Left ventricle myocardium inferior (tissue), 1 donor: ENCODE measurements at regions not wholly inside any gene's neighbourhood (a gene's known extent, or its start where the extent isn't known, plus 50 kb on each side); places are given as distances from the start of the nearest gene placed in this dataset.

Experiments used
- DNase-seq: peaks from one replicate; pipeline ENCODE4 v3.0.0-alpha.2; 2020
- H3K27ac ChIP-seq: fragments of 200-600 bp; replicated peaks from 2 replicates; pipeline ENCODE4 v1.8.0; 2021
- H3K27me3 ChIP-seq: fragments of 200-600 bp; 2 replicates; pipeline ENCODE4 v1.8.0; 2021; ENCODE audit warnings: low read depth
- H3K36me3 ChIP-seq: fragments of 200-600 bp; 2 replicates; pipeline ENCODE4 v1.8.0; 2021
- H3K4me1 ChIP-seq: fragments of 200-600 bp; 2 replicates; pipeline ENCODE4 v1.8.0; 2021
- H3K4me3 ChIP-seq: fragments of 200-600 bp; 2 replicates; pipeline ENCODE4 v1.8.0; 2021; ENCODE audit warnings: mild to moderate bottlenecking, moderate library complexity
- H3K9me3 ChIP-seq: fragments of 200-600 bp; replicated peaks from 2 replicates; pipeline ENCODE4 v1.8.0; 2021
- intact Hi-C: fragments of 100-400 bp; cut with micrococcal nuclease; formaldehyde crosslinking; loops from one replicate; pipeline ENCODE4 v1.11.0; 2022
- TF ChIP-seq, protein P1 (sequence below): fragments of 200-600 bp; IDR thresholded peaks from 2 replicates; pipeline ENCODE4 v1.8.0; 2021; ENCODE audit warnings: antibody characterized with exemption, mild to moderate bottlenecking, borderline replicate concordance
- donor health status: DM: no; HTN: yes; CAD: no; lungs with severe emphysema.

DNA sequence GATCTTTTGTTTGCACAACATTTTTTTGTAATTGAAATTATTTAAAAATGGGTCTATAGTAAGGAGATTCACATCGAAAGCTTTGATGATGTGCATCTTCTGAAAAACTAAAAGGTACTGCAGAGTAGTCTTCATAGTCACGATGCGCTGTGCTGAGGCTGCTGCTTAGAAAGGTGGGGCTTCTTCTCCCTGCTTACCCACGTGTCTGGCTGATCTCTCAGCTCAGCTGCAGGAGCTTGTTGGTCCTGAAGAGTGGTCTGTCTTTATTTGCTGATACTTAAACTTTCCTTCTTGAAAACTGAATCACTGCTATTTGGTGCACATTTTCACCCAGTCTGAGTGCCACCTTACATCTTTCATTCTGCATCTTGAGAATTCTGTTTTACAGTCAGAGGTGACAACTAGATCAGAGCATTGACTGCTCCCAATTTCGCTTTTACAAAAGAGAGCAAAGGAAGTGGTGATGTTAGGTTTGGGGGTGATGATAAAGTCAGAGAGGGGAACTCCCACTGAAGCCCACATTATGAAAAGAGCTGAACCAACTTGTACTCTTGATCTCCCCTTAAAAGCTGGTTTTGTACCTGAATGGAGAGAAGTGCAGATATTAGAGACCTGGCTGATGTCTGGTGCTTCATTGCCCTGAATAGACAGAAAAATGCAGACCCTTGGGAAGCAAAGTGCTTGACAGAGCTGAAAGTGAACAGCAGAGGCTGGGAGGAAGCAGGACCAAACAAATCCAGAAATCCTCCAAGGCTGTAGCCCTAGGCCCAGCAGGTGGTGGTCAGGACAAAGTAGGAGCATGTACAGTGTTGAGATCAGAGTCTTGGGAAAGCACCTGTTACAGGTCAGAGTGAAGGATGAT lies 984.5 kb downstream of the TSN start:
- Histone ChIP-seq H3K27me3 (no peaks in the 10 kb centered on the region), H3K9me3 (no peaks in the 10 kb centered on the region), H3K36me3 (no peaks in the 10 kb centered on the region), H3K4me3 (no peak overlapping the region), H3K4me1 (no peaks in the 10 kb centered on the region), H3K27ac (no peak overlapping the region)
- DNase-seq, result no peak
- TF ChIP-seq, protein P1, sequence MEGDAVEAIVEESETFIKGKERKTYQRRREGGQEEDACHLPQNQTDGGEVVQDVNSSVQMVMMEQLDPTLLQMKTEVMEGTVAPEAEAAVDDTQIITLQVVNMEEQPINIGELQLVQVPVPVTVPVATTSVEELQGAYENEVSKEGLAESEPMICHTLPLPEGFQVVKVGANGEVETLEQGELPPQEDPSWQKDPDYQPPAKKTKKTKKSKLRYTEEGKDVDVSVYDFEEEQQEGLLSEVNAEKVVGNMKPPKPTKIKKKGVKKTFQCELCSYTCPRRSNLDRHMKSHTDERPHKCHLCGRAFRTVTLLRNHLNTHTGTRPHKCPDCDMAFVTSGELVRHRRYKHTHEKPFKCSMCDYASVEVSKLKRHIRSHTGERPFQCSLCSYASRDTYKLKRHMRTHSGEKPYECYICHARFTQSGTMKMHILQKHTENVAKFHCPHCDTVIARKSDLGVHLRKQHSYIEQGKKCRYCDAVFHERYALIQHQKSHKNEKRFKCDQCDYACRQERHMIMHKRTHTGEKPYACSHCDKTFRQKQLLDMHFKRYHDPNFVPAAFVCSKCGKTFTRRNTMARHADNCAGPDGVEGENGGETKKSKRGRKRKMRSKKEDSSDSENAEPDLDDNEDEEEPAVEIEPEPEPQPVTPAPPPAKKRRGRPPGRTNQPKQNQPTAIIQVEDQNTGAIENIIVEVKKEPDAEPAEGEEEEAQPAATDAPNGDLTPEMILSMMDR, result no peak
- intact Hi-C loops, result no loop called here

DNA sequence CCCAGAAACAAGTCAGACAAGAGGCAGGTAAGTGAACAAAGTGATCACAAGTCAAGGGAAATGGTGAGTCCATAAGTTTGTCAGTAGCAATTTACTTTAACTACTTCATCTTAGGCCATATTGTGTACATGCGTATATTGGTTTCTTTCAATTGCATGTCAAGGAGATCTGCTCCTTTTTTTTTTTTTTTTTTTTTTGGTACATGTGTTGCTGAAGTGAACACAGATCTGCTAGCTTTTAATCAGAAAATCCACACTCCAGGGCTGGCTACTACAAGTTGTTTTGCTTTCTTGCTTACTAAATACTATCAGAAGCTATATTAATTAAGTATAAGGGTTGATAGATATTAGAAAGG lies 985.1 kb downstream of the TSN start:
- H3K27me3 ChIP-seq, result no peaks in the 10 kb centered on the region
- TF ChIP-seq, protein P1, result no peak
- H3K27ac ChIP-seq, result no peak overlapping the region
- no peaks in the 10 kb centered on the region for H3K9me3 ChIP-seq
- DNase-seq, result no peak
- intact Hi-C loops, result no loop called here
- H3K4me1 ChIP-seq, result no peaks in the 10 kb centered on the region
- H3K4me3 ChIP-seq, result no peak overlapping the region
- no peaks in the 10 kb centered on the region for H3K36me3 ChIP-seq

DNA sequence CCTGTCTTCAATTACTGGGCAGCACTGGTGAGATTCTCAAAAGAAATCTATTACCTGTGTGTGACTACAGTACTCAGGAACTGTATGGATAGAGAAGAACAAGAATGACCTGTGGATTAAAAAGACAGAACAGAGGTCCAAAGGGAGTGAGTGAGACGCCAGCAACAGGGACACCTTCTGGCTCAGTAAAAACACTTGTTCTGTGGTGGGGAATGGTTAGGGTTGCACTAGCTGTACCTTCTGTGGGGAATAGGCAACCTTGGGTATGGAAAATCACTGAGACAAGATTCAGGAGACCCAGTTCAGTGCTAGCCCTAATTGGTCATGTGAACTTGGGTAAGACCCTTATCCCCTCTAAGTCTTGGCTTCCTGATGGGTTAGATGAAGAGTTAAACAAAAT lies 986.0 kb downstream of the TSN start:
- H3K4me1 ChIP-seq, result no peaks in the 10 kb centered on the region
- H3K27me3 ChIP-seq, result no peaks in the 10 kb centered on the region
- TF ChIP-seq, protein P1, result no peak
- intact Hi-C loops, result no loop called here
- DNase-seq, result no peak
- no peak overlapping the region for H3K4me3 ChIP-seq
- H3K9me3 ChIP-seq, result no peaks in the 10 kb centered on the region
- no peak overlapping the region for H3K27ac ChIP-seq
- H3K36me3 ChIP-seq, result no peaks in the 10 kb centered on the region

DNA sequence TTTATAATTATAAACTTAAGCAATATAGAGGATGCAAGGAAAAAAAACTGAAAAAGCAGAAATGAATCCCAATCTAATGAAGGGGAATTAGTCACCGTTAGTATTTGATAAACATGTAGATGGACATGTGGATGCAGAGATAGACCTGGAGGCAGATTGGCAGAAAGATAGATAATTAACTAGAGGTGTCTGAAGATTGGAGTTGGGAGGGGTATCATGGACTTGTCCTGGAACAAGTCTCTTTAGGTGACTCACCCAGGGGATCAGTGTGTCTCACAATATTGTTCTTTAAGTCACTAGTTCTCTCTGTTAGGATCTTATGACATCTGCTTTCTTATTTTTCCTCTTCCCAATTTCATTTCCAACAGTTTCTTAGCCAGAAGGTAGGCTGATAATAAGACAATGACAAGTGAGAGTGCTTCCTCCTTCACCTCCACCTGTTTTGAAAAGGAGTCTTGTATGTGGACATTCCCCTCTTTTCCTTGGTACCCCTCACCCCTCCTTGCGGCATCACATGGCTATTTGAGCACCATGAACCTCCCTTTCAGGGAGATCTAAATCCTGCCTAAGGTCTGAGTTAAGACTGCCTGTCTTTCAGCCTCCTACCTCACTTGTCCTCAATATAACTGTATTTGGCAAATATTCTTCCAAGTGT lies 987.7 kb downstream of the TSN start:
- Histone ChIP-seq H3K36me3 (no peaks in the 10 kb centered on the region), H3K4me3 (no peak overlapping the region), H3K27ac (no peak overlapping the region), H3K9me3 (no peaks in the 10 kb centered on the region), H3K4me1 (no peaks in the 10 kb centered on the region), H3K27me3 (no peaks in the 10 kb centered on the region)
- TF ChIP-seq, protein P1, result no peak
- no peak for DNase-seq
- intact Hi-C loops, result no loop called here

DNA sequence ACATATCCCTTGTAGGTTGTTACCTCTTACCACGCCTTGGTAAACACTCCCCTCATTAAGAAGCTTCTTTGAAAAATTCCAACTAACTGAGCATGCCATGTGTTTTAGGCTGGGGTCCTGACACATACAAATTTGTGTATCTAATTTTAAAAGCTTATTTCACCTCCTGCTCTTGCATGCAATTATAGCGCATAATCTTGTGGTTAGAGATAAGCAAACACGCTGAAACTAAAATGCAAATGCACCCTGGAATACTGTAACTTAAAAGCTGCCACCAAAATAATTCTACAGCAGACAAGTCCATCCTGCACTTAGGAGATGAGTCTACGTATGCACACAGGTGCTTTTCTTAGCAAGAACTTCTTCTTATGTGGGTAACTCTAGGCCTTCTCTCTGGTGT lies 990.2 kb downstream of the TSN start:
- TF ChIP-seq, protein P1, result no peak
- Histone ChIP-seq H3K4me3 (no peak overlapping the region), H3K27me3 (no peaks in the 10 kb centered on the region), H3K4me1 (no peaks in the 10 kb centered on the region), H3K27ac (no peak overlapping the region), H3K36me3 (no peaks in the 10 kb centered on the region), H3K9me3 (no peaks in the 10 kb centered on the region)
- intact Hi-C loops, result no loop called here
- DNase-seq, result no peak
